GM10248 (cell line): ENCODE measurements at regions not wholly inside any gene's neighbourhood (a gene's known extent, or its start where the extent isn't known, plus 50 kb on each side); places are given as distances from the start of the nearest gene placed in this dataset.

Experiments
- CTCF ChIA-PET: fragments of 300-600 bp; sonication (Branson Sonifier 250); formaldehyde crosslinking; extraction: SDS; loops from one replicate; lab custom pipeline; 2021; ENCODE audit warnings: antibody characterized with exemption; lab: Yijun Ruan, JAX
- POLR2A ChIA-PET: fragments of 350-650 bp; sonication (Branson Sonifier 250); formaldehyde crosslinking; extraction: SDS; loops from one replicate; lab custom pipeline; 2020; ENCODE audit warnings: antibody characterized with exemption; lab: Yijun Ruan, JAX
- DNase-seq: peaks from one replicate; pipeline ENCODE4 v3.0.0; 2012; ENCODE audit errors: extremely low spot score
- TF ChIP-seq, protein P1 (sequence below): IDR thresholded peaks from 2 replicates; pipeline ENCODE4 v1.5.1; 2012; ENCODE audit warnings: mild to moderate bottlenecking, low read depth; ENCODE audit errors: extremely low read depth, missing control alignments, control extremely low read depth

DNA sequence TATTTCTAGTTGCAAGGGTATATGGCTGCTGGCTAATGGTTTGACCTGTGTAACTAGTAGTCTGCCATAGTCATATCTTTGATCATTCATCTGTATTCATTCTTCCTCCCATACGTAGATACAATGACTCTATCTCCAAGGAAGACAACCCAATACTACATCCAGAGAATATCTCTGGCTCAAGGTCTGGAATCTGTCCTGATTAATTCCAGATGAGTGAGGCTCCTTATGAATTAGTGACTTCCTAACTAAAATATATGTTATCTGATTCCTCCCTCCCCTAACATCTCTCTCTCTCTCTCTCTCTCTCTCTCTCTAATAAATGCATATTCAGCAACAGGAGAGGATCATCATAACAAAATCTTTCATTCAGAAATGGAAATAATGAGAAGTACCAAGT is 641.5 kb downstream of the FAT4 start:
- ChIA-PET CTCF (no interaction called here), POLR2A (no interaction called here)
- TF ChIP-seq, protein P1, sequence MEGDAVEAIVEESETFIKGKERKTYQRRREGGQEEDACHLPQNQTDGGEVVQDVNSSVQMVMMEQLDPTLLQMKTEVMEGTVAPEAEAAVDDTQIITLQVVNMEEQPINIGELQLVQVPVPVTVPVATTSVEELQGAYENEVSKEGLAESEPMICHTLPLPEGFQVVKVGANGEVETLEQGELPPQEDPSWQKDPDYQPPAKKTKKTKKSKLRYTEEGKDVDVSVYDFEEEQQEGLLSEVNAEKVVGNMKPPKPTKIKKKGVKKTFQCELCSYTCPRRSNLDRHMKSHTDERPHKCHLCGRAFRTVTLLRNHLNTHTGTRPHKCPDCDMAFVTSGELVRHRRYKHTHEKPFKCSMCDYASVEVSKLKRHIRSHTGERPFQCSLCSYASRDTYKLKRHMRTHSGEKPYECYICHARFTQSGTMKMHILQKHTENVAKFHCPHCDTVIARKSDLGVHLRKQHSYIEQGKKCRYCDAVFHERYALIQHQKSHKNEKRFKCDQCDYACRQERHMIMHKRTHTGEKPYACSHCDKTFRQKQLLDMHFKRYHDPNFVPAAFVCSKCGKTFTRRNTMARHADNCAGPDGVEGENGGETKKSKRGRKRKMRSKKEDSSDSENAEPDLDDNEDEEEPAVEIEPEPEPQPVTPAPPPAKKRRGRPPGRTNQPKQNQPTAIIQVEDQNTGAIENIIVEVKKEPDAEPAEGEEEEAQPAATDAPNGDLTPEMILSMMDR, result no peak
- DNase-seq, result no peak

DNA sequence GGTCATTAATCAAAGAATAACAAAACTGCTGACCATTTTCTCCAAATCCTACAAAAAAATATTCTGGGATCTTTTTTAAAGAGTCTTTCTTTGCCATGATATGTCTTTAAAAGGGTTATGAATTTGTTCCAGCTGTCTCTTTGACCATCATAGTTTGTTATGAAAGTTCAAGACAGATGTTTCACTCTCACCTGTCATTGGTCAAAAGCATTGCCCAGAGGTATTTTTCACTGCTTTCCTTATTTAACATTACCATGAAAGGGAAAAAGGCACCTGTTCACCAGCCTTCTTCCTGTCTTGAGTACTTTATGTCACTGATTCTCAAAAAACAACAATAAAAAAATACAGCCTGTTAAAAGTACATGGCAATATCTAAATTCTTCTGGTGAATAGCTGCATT is 643.8 kb downstream of the FAT4 start:
- CTCF ChIA-PET, result no interaction called here
- POLR2A ChIA-PET, result no interaction called here
- DNase-seq, result no peak
- TF ChIP-seq, protein P1, result no peak

DNA sequence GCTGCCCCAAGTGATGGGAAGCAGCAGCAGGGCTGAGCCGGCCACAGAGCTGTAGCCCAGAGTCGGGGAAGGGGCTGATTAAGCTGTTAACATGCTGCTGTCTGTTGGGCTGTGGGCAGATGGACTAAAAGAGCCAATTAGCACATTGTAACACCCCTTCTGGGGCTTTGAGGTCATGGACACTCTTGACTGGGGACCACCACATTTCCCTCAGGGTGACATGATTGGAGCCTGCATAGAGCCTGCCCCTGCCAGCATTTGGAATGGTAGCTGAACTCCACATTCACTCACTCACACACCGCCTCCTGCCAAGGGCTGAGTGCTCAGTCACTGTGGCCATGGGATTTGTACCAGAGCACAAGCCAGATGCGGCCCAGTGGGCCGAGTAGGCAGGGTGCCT is 646.9 kb downstream of the FAT4 start:
- ChIA-PET POLR2A (no interaction called here), CTCF (interaction anchor here (1.8 kb wide), 1 partner anchor 12 kb away, joined by 6 read pairs; no protein-coding TSS in a partner anchor)
- TF ChIP-seq, protein P1, result no peak
- DNase-seq, result no peak

DNA sequence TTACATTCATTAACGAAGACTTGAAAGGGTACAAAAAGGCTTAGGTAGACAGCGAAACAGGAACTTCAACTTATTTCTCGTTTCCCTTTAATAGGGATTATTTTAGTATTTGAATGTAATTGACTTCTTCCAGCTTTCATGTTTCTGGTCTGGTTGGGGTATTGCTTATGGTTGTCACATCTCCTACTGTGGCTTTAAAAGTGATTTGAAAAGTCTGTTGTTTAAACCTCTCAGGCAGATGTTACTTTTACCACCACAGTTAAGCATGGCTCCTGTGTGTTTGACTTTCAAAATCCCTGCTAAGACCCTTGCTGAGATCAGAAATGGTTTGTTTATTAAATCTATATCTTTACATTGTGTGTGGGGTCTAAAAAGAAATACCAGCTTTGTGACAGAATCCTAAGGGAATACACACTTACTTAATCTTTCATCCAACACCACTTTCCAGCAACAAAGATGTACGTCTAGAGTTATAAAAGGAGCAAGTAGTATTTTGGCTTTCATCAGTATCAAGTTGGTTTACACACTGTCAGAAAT is 661.2 kb downstream of the FAT4 start:
- ChIA-PET CTCF (no interaction called here), POLR2A (no interaction called here)
- no peak for DNase-seq
- TF ChIP-seq, protein P1, result no peak

DNA sequence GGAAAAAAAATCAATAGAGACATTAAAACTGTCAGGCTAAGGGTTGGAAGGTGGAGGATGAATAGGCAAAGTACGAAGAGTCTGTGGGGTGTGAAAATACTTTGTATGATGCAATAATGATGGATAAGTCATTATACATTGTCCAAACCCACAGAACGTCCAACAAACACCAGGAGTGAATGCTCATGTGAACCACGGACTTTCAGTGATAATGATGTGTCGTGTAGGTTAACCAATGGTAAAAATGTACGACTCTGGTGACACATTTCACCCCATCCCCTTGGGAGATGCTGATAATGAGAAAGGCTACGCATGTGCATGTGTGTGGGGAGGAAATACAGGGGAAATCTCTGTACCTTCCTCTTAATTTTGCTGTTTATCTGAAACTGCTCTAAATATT is 665.2 kb downstream of the FAT4 start:
- no peak for DNase-seq
- CTCF ChIA-PET, result no interaction called here
- POLR2A ChIA-PET, result no interaction called here
- TF ChIP-seq, protein P1, result no peak

DNA sequence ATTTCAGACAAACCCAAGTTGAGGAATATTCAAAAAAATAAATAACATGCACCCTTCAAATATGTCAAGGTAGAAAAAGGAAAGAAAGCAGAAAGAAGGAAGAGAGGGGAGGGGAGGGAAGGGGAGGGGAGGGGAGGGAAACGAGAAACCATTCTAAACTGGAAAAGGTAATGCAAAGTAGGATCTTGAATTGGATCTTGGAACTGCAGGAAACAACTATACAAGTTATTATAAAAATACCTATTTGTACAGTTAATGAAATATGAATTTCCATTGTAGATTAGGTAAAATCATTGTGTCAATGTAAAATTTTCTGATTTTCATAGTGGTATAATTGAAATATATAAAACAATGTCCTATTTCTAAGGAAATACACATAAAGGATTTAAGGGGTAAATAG is 668.4 kb downstream of the FAT4 start:
- DNase-seq, result no peak
- TF ChIP-seq, protein P1, result no peak
- POLR2A ChIA-PET, result no interaction called here
- CTCF ChIA-PET, result no interaction called here
